Activated CD8-positive, alpha-beta T cell treated with anti-CD3 and anti-CD28 coated beads for 36 hours (primary cell): ENCODE measurements at regions not wholly inside any gene's neighbourhood (a gene's known extent, or its start where the extent isn't known, plus 50 kb on each side); places are given as distances from the start of the nearest gene placed in this dataset.

ENCODE experiments used
- ATAC-seq: fragments of 200-7000 bp; cut with Tn5 transposase; one replicate; pipeline ENCODE4 v1.10.0; 2021; ENCODE audit warnings: mild to moderate bottlenecking, moderate library complexity
- CTCF ChIA-PET: fragments of 350-600 bp; sonication (Branson Sonifier 250); formaldehyde crosslinking; loops from one replicate; lab custom pipeline; 2021; ENCODE audit warnings: antibody characterized with exemption; lab: Charles Lee
- POLR2A ChIA-PET: fragments of 350-600 bp; sonication (Branson Sonifier 250); formaldehyde crosslinking; loops from one replicate; lab custom pipeline; 2021; ENCODE audit warnings: antibody characterized with exemption; lab: Charles Lee
- DNase-seq: peaks from one replicate; pipeline ENCODE4 v3.0.0-alpha.2; 2020
- H3K27ac Mint-ChIP-seq: one replicate; pipeline ENCODE4 v1.8.0; 2021; ENCODE audit warnings: mild to moderate bottlenecking, mixed read lengths
- H3K27me3 Mint-ChIP-seq: one replicate; pipeline ENCODE4 v1.8.0; 2021; ENCODE audit warnings: mixed read lengths
- H3K36me3 Mint-ChIP-seq: one replicate; pipeline ENCODE4 v1.8.0; 2021; ENCODE audit warnings: low read depth, mixed read lengths
- H3K4me1 Mint-ChIP-seq: one replicate; pipeline ENCODE4 v1.8.0; 2021; ENCODE audit warnings: low read depth, mixed read lengths
- H3K4me3 Mint-ChIP-seq: one replicate; pipeline ENCODE4 v1.8.0; 2021; ENCODE audit warnings: mild to moderate bottlenecking, moderate library complexity, mixed read lengths
- H3K9me3 Mint-ChIP-seq: one replicate; pipeline ENCODE4 v1.8.0; 2021; ENCODE audit warnings: mixed read lengths
- CTCF ChIP-seq: fragments of 200-600 bp; IDR thresholded peaks from one replicate; pipeline ENCODE4 v1.8.0; 2022; ENCODE audit warnings: antibody characterized with exemption, mild to moderate bottlenecking
- intact Hi-C: fragments of 100-400 bp; cut with micrococcal nuclease; formaldehyde crosslinking; loops from one replicate; pipeline ENCODE4 v1.10.0; 2022

- Mint-ChIP-seq H3K4me1 (no peaks in the 10 kb centered on the region), H3K27me3 (no peaks in the 10 kb centered on the region), H3K27ac (no peak overlapping the region), H3K9me3 (peaks cover under 1% of the 10 kb centered on the region), H3K4me3 (no peak overlapping the region), H3K36me3 (no peaks in the 10 kb centered on the region)
- no peak for DNase-seq
- ChIA-PET POLR2A (no interaction called here), CTCF (no interaction called here)
- no peak for TF ChIP-seq CTCF
- intact Hi-C loops: no loop called here
- no peak for ATAC-seq
Observed at GRCh38 chr1:83574791-83575190, 424.1 kb downstream of the TTLL7 start.

DNA sequence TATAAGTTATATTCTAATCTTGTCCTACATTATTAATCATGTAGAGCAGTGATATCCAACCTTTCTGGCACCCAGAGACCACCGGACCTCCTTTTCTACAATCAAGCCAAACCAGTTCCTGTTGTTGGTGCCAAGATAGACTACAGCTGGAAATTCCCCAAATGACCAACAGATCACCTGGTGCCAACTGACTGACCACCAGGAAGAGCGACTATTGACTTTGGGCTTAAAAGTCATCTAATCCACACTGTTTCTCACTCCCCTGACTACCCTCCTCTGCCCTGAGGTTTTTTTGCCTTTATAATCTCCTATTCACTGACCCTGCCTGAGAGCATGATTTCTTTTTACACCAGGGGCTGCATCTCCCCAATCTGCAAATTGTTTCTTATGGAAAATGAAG is 425.2 kb downstream of the TTLL7 start:
- POLR2A ChIA-PET: interaction anchor here (0.6 kb wide), 1 partner anchor 1355 kb away, joined by 3 read pairs; no protein-coding TSS in a partner anchor
- Mint-ChIP-seq H3K27me3 (no peaks in the 10 kb centered on the region), H3K4me3 (no peak overlapping the region), H3K4me1 (no peaks in the 10 kb centered on the region), H3K27ac (no peak overlapping the region), H3K36me3 (no peaks in the 10 kb centered on the region), H3K9me3 (no peaks in the 10 kb centered on the region)
- TF ChIP-seq CTCF: no peak
- DNase-seq (no peak), ATAC-seq (no peak)
- CTCF ChIA-PET: no interaction called here
- intact Hi-C loops: no loop called here

GRCh38 chr1:83571536-83571935 is 427.4 kb downstream of the TTLL7 start:
- H3K4me1 Mint-ChIP-seq: no peaks in the 10 kb centered on the region
- no peaks in the 10 kb centered on the region for H3K27me3 Mint-ChIP-seq
- DNase-seq (no peak), ATAC-seq (no peak)
- no peak overlapping the region for H3K4me3 Mint-ChIP-seq
- H3K36me3 Mint-ChIP-seq: no peaks in the 10 kb centered on the region
- ChIA-PET CTCF (no interaction called here), POLR2A (interaction anchor here (0.6 to 0.9 kb wide), 2 partner anchors 11 to 1413 kb away, joined by 3 read pairs; no protein-coding TSS in a partner anchor)
- no peak overlapping the region for H3K27ac Mint-ChIP-seq
- intact Hi-C loops: no loop called here
- TF ChIP-seq CTCF: no peak
- H3K9me3 Mint-ChIP-seq: no peaks in the 10 kb centered on the region

GRCh38 chr1:83561346-83561745 is 437.6 kb downstream of the TTLL7 start:
- intact Hi-C loops: no loop called here
- no peaks in the 10 kb centered on the region for H3K9me3 Mint-ChIP-seq
- no peaks in the 10 kb centered on the region for H3K4me1 Mint-ChIP-seq
- no peak for TF ChIP-seq CTCF
- ChIA-PET CTCF (no interaction called here), POLR2A (no interaction called here)
- no peak for DNase-seq
- H3K4me3 Mint-ChIP-seq: no peak overlapping the region
- no peaks in the 10 kb centered on the region for H3K27me3 Mint-ChIP-seq
- H3K27ac Mint-ChIP-seq: no peak overlapping the region
- H3K36me3 Mint-ChIP-seq: no peaks in the 10 kb centered on the region
- no peak for ATAC-seq

DNA sequence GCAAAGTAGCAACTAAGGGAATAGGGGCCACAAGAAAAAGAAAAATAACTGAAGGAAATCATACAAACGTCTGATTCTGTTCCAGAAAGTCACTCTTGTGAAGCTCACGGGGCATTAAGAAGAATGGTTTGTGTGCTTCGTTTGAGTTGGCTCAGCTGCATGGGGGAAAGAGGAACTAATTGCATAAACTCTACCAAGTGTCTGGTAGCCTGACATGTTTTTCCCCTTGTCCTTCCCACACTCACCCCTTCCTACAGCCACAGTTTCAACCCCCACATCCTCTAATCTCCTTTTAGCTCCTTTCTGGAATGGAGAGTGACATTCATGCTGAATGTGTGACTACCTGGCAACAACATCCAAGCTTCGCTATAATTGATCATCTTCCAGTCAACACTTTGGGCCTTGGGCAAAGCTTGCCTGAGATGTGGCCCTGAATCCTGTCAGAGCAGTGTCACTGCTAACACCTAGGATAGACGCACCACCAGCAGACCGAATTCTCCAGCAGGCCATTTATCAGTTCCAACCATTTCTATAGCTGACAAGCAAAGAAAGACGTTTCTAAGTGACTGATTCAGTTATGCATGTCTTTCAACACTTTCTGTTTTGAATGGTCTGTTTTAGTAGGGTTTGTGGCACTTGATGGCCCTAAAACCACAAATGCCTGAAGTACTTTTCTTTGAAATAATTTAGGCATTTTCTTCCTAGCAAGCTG is 439.6 kb downstream of the TTLL7 start:
- Mint-ChIP-seq H3K4me3 (no peak overlapping the region), H3K36me3 (no peaks in the 10 kb centered on the region), H3K4me1 (no peaks in the 10 kb centered on the region), H3K27ac (no peak overlapping the region), H3K27me3 (no peaks in the 10 kb centered on the region), H3K9me3 (no peaks in the 10 kb centered on the region)
- ChIA-PET POLR2A (no interaction called here), CTCF (no interaction called here)
- intact Hi-C loops: no loop called here
- TF ChIP-seq CTCF: no peak
- DNase-seq (no peak), ATAC-seq (no peak)
